ENCODE measurements at regions not wholly inside any gene's neighbourhood (a gene's known extent, or its start where the extent isn't known, plus 50 kb on each side); places are given as distances from the start of the nearest gene placed in this dataset.

DNA sequence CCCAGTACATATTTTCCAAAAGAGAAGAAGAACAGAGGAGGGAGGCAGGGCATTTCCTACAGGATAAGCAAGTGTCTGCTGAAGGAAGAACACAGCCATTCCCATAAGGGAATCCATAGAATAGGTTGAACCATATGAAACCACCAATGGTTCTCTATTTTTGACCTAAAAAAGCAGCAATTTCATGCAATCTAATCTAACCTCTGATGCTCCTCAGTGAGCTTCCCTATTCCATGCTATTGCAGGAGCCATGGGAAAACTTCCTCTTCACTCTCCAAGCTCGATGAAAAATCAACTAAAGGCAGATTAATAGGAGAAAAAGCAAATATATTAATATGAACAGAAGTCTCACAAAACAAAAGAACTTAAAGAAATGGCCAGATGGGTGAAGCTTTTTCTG lies 50.5 kb downstream of the SIPA1L2 start:
- TF ChIP-seq, protein P1, sequence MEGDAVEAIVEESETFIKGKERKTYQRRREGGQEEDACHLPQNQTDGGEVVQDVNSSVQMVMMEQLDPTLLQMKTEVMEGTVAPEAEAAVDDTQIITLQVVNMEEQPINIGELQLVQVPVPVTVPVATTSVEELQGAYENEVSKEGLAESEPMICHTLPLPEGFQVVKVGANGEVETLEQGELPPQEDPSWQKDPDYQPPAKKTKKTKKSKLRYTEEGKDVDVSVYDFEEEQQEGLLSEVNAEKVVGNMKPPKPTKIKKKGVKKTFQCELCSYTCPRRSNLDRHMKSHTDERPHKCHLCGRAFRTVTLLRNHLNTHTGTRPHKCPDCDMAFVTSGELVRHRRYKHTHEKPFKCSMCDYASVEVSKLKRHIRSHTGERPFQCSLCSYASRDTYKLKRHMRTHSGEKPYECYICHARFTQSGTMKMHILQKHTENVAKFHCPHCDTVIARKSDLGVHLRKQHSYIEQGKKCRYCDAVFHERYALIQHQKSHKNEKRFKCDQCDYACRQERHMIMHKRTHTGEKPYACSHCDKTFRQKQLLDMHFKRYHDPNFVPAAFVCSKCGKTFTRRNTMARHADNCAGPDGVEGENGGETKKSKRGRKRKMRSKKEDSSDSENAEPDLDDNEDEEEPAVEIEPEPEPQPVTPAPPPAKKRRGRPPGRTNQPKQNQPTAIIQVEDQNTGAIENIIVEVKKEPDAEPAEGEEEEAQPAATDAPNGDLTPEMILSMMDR (conservative IDR thresholded peaks at IDR 0.05): no peak
- TF ChIP-seq ZFX (IDR thresholded peaks at IDR 0.05): no peak

Measured in C4-2B (cell line).